OCI-LY1 (cell line): ENCODE measurements at regions not wholly inside any gene's neighbourhood (a gene's known extent, or its start where the extent isn't known, plus 50 kb on each side); places are given as distances from the start of the nearest gene placed in this dataset.

ENCODE experiments used
- H2AFZ ChIP-seq: fragments of 200-600 bp; sonication (generic), shearing (Covaris generic); 2 replicates; pipeline ENCODE4 v1.6.0; 2014; ENCODE audit warnings: antibody characterized with exemption, mild to moderate bottlenecking, low read length
- H3F3A ChIP-seq: fragments of 200-600 bp; sonication (generic), shearing (Covaris generic); 2 replicates; pipeline ENCODE4 v1.6.0; 2014; ENCODE audit warnings: mild to moderate bottlenecking, antibody characterized with exemption, low read length, moderate library complexity; ENCODE audit not compliant: insufficient read depth
- H3K27ac ChIP-seq: fragments of 200-600 bp; sonication (generic); 2 replicates; pipeline ENCODE4 v1.5.1; 2014; ENCODE audit warnings: low read length, mixed run types, mild to moderate bottlenecking, low read depth; ENCODE audit not compliant: poor library complexity, severe bottlenecking
- H3K27me3 ChIP-seq: fragments of 200-600 bp; sonication (generic); 2 replicates; pipeline ENCODE4 v1.6.0; 2014; ENCODE audit warnings: antibody characterized with exemption, mild to moderate bottlenecking, low read length, moderate library complexity; ENCODE audit not compliant: insufficient read depth
- H3K36me3 ChIP-seq: fragments of 200-600 bp; sonication (generic); 2 replicates; pipeline ENCODE4 v1.6.1; 2014; ENCODE audit warnings: mild to moderate bottlenecking, antibody characterized with exemption, low read length, moderate library complexity, mixed read lengths; ENCODE audit not compliant: insufficient read depth
- H3K4me1 ChIP-seq: fragments of 200-600 bp; sonication (generic); 2 replicates; pipeline ENCODE4 v1.5.1; 2014; ENCODE audit warnings: mild to moderate bottlenecking, low read length, moderate library complexity; ENCODE audit not compliant: insufficient read depth, severe bottlenecking
- H3K4me2 ChIP-seq: fragments of 200-600 bp; sonication (generic), shearing (Covaris generic); 2 replicates; pipeline ENCODE4 v1.6.1; 2014; ENCODE audit warnings: low read length
- H3K4me3 ChIP-seq: fragments of 200-600 bp; sonication (generic); 2 replicates; pipeline ENCODE4 v1.5.1; 2014; ENCODE audit warnings: low read length, low read depth, mild to moderate bottlenecking, mixed read lengths; ENCODE audit not compliant: poor library complexity, severe bottlenecking
- H3K79me2 ChIP-seq: fragments of 200-600 bp; shearing (Covaris generic); 2 replicates; pipeline ENCODE4 v1.6.1; 2016; ENCODE audit warnings: mixed run types, low read length, mixed read lengths; ENCODE audit not compliant: insufficient read depth
- H3K9ac ChIP-seq: fragments of 200-600 bp; sonication (generic), shearing (Covaris generic); 2 replicates; pipeline ENCODE4 v1.6.1; 2014; ENCODE audit warnings: mild to moderate bottlenecking, low read length, mixed read lengths
- H3K9me2 ChIP-seq: fragments of 200-600 bp; sonication (generic), shearing (Covaris generic); 2 replicates; pipeline ENCODE4 v1.6.1; 2014; ENCODE audit warnings: low read depth, mild to moderate bottlenecking, low read length, mixed read lengths
- H3K9me3 ChIP-seq: fragments of 200-600 bp; shearing (Covaris generic); 2 replicates; pipeline ENCODE4 v1.6.1; 2014; ENCODE audit warnings: low read length, mixed read lengths
- H4K20me1 ChIP-seq: fragments of 200-600 bp; sonication (generic), shearing (Covaris generic); 2 replicates; pipeline ENCODE4 v1.6.0; 2016; ENCODE audit warnings: mild to moderate bottlenecking, low read length; ENCODE audit not compliant: insufficient read depth
- CTCF ChIP-seq: fragments of 200-600 bp; sonication (generic), shearing (Covaris generic); IDR thresholded peaks from 2 replicates; pipeline ENCODE4 v1.5.1; 2017; ENCODE audit warnings: mild to moderate bottlenecking, antibody characterized with exemption, low read length, moderate library complexity, mixed read lengths
- EZH2 ChIP-seq: fragments of 200-600 bp; sonication (generic), shearing (Covaris generic); IDR thresholded peaks from 2 replicates; pipeline ENCODE4 v1.8.0; 2017; ENCODE audit warnings: borderline replicate concordance, mixed run types, mild to moderate bottlenecking, antibody characterized with exemption, low read length, moderate library complexity, mixed read lengths

DNA sequence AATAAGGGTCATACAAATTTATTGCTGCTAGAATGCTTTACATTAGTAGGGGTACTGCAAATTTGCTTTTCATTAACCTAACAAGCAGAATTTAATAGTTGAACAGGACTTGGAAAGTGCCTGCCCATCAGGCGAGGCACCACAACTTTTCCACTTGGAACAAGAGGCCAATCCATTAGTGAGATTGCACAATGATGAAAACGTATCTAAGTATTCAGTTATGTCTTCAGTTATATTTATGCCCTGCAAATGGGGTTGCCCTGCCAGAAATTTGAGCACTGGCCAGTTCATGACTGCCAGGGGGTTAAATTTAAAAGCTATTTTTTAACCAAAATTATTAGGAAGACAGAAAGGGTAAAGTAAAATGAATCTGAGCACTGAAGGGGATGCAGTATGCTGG lies 111.1 kb upstream of the PALS2 start:
- no peaks in the 10 kb centered on the region for H3K79me2 ChIP-seq
- H2AFZ ChIP-seq: no peak overlapping the region
- no peaks in the 10 kb centered on the region for H4K20me1 ChIP-seq
- H3K9ac ChIP-seq: no peak overlapping the region
- H3K4me2 ChIP-seq: no peak overlapping the region
- H3K4me1 ChIP-seq: no peaks in the 10 kb centered on the region
- H3K9me2 ChIP-seq: no peaks in the 10 kb centered on the region
- H3F3A ChIP-seq: no peaks in the 10 kb centered on the region
- no peaks in the 10 kb centered on the region for H3K36me3 ChIP-seq
- no peaks in the 10 kb centered on the region for H3K9me3 ChIP-seq
- no peak overlapping the region for H3K27ac ChIP-seq
- H3K27me3 ChIP-seq: no peaks in the 10 kb centered on the region
- TF ChIP-seq CTCF (no peak), EZH2 (no peak)
- H3K4me3 ChIP-seq: no peak overlapping the region

GRCh38 chr7:24462984-24463383 lies 110.3 kb upstream of the PALS2 start:
- no peaks in the 10 kb centered on the region for H3K79me2 ChIP-seq
- no peak overlapping the region for H3K9ac ChIP-seq
- H3K9me2 ChIP-seq: no peaks in the 10 kb centered on the region
- H3K9me3 ChIP-seq: no peaks in the 10 kb centered on the region
- H3K36me3 ChIP-seq: no peaks in the 10 kb centered on the region
- no peaks in the 10 kb centered on the region for H3K27me3 ChIP-seq
- no peak overlapping the region for H3K4me2 ChIP-seq
- no peak for TF ChIP-seq CTCF
- no peak for TF ChIP-seq EZH2
- H3F3A ChIP-seq: no peaks in the 10 kb centered on the region
- no peak overlapping the region for H3K4me3 ChIP-seq
- H3K27ac ChIP-seq: no peak overlapping the region
- H3K4me1 ChIP-seq: no peaks in the 10 kb centered on the region
- H2AFZ ChIP-seq: no peak overlapping the region
- no peaks in the 10 kb centered on the region for H4K20me1 ChIP-seq

- H3K27me3 ChIP-seq: no peaks in the 10 kb centered on the region
These were observed 109.8 kb upstream of the PALS2 start for GRCh38 chr7:24463474-24463873.

More at GRCh38 chr7:24463474-24463873, 109.8 kb upstream of the PALS2 start:
- no peak overlapping the region for H3K27ac ChIP-seq
- TF ChIP-seq CTCF (no peak), EZH2 (no peak)
- H3F3A ChIP-seq: no peaks in the 10 kb centered on the region
- H3K9ac ChIP-seq: no peak overlapping the region
- H2AFZ ChIP-seq: no peak overlapping the region
- H3K4me2 ChIP-seq: no peak overlapping the region
- no peaks in the 10 kb centered on the region for H3K4me1 ChIP-seq
- H3K4me3 ChIP-seq: no peak overlapping the region
- H3K9me2 ChIP-seq: no peaks in the 10 kb centered on the region
- H3K79me2 ChIP-seq: no peaks in the 10 kb centered on the region
- H3K9me3 ChIP-seq: no peaks in the 10 kb centered on the region
- no peaks in the 10 kb centered on the region for H4K20me1 ChIP-seq
- no peaks in the 10 kb centered on the region for H3K36me3 ChIP-seq
